Globus pallidus (tissue), 1 donor: ENCODE measurements at regions not wholly inside any gene's neighbourhood (a gene's known extent, or its start where the extent isn't known, plus 50 kb on each side); places are given as distances from the start of the nearest gene placed in this dataset.
A peak's percentile ranks its signal among the peaks of the same experiment; 100 is the strongest.

ENCODE experiments used
- DNase-seq: peaks from one replicate; pipeline ENCODE4 v3.0.0-alpha.2; 2015; ENCODE audit warnings: low spot score

DNA sequence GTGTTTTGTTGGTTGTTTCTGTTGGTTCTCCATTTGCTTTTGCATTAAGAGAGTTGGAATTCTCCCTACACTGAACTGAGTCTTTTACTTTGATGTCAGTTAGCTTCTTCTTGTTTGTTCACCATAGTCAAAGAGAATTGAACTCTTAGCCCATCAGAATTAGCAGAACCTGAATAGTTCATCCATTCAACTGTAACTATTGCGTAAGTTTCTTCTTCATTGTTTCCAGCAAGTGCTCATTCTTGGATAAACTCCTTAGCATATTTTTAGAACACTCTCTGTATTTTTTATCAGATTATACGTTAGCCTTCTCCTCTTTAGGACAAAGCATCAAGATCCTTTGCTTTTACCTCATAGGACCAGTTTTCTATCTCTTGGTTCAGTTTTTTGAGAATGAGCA lies 128.4 kb upstream of the RAB11FIP2 start:
- DNase-seq = no peak

DNA sequence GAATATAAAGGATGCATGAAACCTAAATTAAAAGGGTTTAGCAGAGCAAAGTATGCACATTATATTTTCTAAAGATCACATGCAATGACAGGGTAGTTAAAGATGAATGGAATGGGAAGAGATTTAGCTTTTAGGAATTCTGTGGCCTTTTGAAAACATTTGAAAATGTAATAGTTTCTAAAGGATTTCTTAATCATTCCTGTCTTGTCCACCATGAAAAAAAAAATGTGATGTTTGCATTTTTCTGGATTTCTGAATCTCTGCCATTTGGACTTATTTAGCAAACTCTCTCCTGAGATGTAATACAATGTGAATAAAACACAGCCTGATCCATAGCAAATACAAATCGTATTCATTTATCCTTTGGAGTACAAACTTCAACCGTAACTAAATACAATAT lies 126.6 kb upstream of the RAB11FIP2 start:
- no peak for DNase-seq

DNA sequence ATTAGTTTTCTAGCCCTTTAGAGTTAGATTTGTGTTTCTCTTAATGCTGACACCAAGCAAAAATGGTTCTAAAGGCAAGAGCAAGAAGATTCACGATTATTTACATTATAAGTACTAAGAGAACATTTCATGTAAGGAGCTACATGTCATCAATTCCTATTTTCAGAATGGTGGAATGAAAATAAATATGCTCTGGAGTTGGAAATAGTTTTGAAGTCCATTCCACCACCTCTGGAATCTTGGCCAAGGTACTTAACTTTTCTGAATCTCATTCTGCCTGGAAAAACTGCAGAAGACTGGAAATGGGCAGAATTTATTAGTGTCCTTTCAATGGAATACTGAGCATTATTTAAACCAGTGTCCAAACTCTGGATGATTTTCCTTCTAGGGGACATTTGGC lies 125.1 kb upstream of the RAB11FIP2 start:
- no peak for DNase-seq

DNA sequence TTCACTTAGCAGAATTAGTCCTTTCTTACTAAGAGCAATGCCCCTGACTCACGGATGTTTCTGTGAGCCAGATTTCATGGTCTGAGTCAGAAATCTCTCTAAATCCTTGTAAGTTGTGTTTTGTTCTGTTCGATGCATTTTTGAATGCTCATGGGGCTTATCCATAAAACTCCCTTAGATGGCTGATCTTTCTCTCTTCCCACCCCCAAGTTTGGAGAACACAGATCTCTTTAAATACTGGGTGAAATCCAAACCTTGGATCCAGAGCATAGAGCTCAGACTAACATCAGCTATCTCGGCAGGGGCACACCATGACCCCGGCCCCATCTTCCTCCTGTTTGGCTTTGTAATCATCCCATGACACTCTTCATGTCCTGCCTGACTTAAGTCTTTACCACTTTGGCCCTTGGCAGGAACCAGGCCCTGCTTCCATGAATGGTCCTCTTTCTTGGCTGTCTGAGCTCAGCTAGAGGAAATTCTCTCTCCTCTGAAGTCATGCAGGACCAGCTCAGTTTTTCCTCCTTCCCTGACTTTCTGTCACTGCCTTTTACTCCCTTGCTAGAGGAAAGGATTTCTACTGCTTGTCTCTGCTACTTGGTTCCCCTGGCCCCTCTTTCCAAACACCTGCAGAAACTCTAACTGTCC lies 120.4 kb upstream of the RAB11FIP2 start:
- DNase-seq = no peak

DNA sequence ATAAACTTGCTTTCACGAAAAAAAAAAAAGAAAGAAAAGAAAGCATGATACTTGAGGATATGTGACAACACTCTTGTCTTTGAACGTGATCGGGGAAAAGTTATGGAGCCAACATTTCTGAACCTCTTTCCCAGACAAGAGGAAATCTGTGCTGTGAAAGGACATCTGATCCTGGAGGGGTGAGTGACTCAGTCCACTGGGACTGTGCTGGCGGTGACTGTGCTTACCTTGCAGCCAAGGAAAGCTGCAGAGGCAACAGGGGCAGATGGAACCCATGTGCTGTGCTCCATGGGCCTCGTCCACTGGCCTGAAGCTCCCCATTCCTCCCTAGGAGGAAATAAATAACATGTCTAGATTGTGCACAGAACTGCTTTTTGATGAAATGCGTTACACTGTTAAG lies 116.5 kb upstream of the RAB11FIP2 start:
- no peak for DNase-seq

DNA sequence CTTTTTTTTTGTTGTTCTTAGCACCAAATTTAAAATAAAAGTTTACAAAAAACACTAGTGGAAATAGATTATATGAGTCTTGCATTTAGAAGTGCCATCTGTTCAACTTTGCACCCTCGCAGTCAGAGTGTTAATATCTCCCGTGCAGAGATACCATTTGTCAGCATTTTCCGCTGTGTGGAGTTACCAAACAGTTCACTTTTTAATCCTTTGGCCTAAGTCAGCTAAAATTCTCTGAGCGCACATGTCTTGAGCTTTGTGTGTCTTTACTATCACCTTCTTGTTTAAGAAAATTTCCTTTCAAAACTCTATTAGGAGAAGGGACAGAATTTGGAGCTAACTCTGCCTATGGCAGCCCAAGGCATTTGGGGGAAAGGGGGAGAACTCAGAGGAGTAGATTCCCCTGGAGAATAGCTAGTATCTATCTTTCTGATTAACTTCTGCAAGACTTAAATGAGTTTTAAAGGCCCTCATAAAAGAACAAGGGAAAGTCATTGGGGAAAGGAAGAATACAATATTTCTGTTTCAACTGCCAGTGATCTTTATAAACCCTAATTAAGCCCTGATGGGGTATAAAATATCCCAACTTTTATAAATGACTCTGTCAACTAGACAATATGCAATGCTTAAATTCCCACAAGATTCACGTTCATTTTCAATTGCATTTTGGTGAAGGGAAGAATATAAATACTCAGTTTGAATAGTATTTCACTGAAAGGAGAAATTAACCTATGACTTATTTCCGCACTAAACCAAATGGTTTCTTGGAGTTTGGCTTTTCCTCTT lies 114.9 kb upstream of the RAB11FIP2 start:
- no peak for DNase-seq

DNA sequence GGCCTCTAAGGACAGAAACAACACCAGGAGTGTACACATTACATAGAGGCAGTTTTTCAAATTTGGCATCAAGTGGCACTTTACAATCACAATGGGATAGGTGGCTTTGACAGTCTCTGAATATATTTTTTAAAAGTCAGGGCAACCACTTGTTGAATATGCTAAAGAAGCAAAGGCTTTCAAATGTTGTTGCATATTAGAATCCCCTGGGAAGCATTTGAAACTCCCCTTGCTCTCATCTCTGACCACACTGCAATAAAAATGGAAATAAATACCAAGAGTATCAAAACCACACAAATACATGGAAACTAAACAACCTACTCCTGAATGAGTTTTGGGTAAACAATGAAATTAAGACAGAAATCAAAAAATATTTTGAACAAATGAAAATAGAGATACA lies 106.5 kb upstream of the RAB11FIP2 start:
- DNase-seq = no peak

DNA sequence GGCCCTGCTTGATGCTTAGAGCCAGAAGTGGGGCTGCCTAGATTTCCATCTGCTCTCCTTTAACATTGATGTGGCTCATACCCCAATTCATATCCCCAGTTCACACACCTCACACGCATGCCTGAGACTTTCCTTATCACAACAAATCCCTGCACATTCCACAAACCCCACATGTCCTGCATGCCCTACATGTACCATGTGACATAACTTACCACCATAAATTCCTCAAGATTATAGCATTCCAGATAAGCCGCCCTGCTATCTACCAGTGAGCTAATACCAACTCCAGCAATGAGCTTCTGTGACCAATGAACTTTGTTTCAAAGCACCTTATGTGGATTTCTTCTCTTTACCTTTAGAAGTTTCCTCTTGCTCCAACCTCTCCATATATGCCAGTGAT lies 104.7 kb upstream of the RAB11FIP2 start:
- DNase-seq = no peak

DNA sequence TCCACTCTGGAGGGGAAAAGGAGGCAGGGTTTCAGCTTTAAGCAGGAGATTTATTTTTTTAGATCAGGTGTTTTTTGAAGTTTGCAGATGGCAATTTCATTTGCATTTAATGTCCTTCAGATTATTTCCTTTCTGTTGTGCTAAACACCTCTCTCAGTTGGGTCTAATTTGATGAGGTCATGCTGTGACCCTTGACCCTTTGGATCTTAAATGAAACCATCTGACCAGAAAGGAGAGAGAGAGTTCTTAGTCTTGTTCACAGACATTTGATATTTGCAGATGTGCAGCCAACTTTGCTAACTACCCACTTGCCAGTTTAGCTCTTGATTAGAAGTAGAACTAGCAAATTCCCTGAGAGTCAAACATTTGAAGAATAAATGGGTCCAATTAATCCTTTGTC lies 101.5 kb upstream of the RAB11FIP2 start:
- no peak for DNase-seq

DNA sequence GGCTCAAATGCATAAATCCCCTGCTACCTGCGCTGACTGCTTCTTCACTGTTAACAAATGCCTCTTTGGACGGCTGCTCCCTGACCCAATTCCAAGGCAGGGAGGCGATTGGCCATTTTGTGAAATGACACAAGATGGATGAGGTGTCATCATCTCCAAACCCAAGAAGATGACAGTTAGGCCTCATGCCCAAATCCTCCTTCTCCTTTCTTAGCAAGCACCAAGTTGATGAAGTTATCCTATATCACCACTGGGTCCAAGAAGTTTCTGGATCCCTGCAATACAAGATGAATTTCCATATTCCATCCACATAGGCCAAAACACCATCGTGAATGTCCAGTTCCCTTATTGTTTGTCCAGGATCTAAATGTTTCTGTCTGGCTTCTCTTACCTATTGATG lies 98.5 kb upstream of the RAB11FIP2 start:
- DNase-seq = no peak

DNA sequence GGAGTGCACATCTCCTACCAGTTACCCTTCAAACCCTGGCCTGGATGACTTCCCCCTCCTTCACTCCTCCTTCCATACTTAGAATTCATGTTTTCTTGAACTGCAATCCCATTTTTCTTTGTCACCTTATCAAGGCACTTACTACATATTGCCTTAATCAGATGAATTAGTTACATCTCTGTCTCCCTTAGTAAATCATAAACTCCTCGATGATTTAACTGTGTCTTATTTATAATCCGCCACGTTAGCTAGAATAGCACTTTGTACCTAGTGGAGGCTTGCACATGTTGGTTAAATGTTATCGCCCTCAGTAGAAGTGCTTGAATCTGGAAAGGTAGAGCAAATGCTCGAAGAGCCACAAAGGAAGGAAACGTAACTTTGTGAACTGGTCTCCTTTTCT lies 94.7 kb upstream of the RAB11FIP2 start:
- no peak for DNase-seq

DNA sequence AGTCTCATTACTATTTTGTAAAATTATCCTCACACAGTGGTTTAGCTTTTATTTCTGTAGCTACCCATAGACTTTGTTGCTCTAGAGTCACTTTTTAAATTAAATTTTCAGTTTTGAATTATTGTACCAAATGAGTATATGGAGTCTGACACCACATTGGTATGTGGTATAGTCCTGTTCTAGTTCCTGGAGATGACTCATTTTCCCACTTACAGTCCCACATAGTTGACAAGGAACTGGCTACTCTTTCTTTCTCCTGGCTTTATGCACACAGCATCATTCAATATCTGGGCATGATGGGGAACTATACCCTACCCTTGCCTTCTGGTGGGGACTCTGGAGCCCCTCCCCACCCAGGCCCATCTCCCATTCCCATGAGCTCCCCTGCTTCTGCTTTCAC lies 92.6 kb upstream of the RAB11FIP2 start:
- no peak for DNase-seq

DNA sequence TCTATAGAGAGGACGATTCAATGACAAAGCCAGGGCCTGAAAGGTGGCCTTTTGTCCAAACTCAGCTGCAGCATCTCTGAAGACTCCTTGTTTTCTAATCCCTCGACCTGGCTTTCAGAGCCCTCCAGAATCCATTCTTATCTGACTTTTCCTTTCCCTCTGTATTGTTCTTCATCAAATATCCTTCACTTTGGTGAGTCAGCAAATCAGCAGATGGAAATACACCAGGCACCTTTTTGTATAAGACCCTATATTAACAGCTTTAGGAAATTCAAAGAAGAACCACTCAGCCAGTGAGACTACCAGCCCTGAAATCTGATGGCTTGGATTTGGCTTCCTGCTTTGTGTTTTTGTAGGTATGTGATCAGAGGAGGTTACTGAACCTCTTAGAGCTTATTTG lies 81.9 kb upstream of the RAB11FIP2 start:
- no peak for DNase-seq

DNA sequence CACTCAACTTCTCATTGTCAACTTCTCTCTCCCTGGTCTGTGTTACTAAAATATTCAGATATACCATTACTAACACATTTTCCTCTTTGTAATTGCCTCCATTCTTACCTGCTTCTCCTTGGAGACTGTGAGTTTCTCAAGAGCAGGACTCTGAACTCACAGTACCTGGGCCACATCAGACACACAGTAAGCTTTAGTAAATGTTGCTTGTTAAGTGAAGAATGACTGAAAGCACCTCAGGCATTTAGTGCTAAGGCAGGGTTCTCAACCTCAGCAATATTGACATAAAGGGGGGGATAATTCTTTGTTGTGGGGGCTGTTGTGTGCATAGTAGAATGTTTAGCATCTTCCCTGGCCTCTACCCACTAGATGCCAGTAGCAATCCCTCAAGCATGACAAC lies 72.0 kb upstream of the RAB11FIP2 start:
- DNase-seq = no peak

DNA sequence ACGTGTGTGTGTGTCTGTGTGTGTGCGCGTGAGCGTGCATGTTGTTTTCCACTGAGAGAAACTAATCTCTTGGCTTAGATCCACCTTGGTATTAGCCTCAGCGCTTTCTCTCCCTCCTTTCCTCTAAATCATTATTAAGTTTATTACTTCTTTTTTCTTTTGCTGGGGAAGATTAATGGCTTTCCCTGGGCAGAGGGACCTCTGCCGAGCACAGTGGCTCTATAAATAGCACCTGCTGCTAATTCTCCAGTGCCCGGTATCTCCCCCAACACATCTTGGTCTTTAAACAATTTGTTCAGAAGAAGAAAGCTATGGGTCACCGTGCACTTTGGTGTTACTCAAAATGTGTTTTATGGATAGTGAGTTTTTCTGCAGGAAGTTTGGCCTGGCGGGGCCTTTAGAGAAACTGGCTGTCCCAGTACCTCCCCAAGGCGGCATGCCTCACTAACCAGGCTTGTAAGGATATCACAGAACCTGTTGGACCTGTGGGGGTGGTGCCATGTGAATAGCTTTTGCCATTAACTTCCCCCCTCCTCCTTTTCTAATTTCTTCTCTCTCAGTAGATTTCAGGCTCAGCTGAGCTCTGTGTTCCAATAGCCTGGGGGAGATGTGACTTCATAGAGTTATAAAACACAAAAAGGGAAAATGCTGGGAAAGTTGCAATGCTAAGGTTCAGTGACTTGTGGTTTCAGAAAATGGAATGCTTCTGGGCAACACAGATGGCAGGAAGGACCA lies 70.1 kb upstream of the RAB11FIP2 start:
- no peak for DNase-seq

DNA sequence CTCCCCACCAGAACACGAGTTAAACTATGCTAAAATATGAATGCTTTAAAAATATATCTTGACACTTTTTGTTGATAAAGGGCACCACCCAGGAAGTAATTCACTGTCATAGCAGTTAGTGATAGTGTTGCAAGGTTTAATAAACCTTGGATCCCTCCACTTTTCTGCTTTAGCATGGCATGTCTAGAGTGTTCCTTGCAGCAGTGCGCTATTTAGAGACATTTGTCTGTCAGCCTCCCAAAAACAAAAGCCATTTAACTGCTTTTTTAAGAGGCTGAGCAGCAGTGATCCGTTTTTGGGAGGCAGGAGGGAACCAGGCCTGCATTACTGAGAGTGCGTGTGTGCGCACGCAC lies 69.6 kb upstream of the RAB11FIP2 start:
- no peak for DNase-seq

DNA sequence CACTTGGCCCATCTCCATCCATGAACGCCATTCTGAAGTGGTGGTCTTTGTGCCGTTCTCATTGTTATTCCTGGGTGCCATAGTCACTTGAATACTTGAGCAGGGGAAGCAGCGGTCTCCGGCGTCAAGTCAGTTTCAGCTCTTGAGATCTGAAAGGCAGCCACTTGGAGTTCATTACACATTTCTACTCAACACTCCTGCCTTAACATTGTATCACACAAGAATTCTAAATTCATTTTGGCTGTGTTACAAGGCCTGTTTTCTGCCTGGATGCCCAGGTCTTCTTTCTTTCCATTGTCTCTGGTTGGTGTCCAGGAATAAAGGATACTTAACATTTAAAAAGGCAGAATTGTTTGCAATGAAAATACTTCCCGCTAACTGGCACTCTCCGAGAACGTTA lies 69.0 kb upstream of the RAB11FIP2 start:
- DNase-seq = peak; percentile 24

DNA sequence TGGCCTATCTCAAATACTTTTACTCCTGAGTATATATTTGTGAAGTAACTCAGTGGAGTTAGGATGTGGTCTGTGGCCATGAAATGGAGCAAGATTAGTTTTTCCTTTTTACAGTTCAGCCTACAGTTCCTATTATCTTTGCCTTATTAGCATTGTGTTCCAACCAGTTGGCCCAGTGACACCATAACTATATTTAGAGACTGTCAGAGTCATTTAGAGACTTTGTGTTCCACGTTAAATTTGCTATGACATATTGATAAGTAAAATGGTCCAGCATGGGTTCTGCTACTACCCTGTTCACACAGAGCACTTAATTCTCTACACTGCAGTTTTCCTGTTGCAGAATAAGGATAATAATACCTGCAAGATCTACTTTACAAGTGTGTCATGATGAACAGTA lies 68.3 kb upstream of the RAB11FIP2 start:
- no peak for DNase-seq

DNA sequence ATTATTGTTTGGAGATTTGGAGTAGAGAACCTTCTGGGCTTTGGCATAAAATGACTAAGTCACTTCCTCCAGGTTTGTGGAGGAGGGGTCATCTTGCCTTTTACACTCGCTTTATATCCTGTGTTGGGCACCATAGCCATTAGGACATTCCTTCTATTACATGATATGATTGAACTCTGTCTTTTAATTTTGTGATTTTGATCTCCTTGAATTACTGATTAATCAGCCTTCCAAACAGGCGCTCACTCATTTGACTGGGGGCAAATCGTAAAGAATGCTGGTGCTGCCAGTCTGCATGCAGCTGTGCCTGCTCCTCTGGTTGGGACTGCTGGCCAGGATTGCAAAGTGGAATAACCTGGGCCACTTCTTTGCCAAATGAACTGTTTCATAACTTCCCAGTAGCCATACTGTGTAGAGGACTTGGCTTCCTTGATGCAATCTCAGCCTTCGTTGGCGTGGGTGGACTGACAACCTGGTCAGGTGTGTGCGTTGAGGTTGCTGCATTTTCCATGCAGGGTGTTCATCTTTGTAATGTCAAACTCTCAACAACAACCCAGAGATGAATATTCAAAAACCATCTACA lies 65.9 kb upstream of the RAB11FIP2 start:
- DNase-seq = no peak

DNA sequence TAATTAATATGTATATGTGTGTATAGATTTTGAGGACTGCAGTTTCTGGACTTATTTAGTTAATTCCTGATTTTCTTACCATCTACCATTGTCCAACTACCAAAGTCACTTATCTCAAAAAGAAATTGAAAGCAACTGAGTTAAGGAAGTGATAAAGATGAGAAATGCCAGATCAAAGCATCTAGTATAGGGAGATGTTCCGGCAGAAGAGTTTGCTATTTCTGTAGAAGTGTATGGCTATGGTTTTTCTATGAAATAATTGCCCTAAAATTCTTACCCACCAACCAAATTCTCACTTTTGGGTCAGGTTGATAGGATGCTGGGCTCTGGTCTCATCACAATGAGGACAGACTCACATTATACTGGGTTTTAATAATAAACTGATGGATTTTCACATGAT lies 64.0 kb upstream of the RAB11FIP2 start:
- DNase-seq = no peak

DNA sequence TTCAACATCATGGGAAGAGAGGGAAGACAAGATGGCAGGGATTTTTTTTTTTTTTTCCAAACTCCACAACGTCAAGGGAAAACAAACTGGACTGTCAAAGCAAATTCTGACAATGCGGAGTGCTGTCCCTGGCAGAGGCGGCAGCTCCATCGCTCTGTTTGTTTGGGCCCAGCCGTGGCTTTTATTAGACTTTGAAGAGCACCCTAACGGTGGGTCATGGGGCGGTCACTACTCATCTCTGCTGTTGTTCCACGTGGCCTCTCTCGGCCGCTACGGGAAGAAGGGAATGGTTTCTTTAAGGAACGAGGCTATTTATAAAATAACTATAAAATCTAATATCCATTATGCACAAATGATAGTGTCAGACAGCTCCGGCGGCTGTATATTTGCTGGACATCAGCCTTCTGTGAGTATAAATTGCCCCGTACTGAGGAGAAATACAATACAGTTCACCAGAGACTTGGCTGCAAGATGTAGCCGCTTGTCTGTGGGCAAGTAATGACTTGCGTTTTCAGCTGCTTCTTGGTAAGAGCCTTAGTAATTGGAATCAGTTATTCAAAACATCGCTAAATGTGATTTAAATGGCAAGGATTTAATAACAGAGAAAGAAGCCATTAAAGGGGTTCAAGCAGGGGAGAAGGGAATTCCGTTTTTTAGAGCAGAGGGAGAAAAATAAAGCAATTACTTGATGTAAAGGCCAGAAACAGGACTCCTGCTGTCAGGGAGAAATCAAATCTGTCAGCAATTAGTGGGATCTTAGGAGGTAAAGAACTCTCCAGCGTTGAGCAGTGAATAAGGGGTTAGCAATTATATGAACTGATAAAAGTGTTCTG lies 61.7 kb upstream of the RAB11FIP2 start:
- DNase-seq = no peak

DNA sequence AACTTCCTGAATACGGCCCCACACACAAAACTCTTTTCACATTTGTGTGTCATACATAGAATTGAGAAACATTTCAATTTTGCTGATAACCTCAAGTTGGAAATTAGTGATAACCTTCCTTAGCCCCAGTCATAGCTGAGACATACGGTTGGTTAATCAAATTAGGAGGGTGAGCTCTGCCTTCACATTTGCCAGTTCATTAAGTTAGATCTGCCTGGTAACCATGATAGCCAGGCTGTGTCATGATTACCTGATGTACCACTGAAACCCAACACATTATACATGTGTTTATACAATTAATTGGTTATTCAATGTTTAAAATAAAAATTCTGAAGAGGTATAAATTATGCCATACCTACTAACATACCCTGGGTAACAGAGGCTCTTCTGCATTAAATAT lies 60.8 kb upstream of the RAB11FIP2 start:
- DNase-seq = no peak
